HL-60/S4 (cell line): ENCODE measurements at regions not wholly inside any gene's neighbourhood (a gene's known extent, or its start where the extent isn't known, plus 50 kb on each side); places are given as distances from the start of the nearest gene placed in this dataset.

Experiments
- in situ Hi-C: fragments of 300-500 bp; cut with MboI; formaldehyde crosslinking; loops from 2 replicates; pipeline ENCODE4 v1.14.3; 2022; ENCODE audit warnings: low sequenced_read_pairs

DNA sequence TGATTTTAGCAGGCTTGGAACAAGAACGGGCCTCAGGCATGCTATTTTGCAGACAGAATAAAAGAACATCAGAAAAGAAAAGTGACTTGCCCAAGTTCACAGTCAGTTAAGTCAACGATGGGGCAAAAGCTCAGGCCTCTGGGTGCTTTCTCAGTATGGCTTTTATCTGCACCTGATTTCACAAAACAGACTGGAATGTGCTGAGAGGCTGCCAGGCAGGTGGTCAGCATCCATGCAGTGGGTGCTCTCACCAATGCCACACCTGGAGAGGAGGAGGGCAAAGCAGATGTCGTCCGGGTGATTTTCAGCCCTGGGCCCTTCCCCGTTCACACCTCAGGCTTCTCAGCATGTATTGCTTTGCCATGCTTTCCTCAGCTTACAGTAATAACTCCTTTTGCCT, 854.6 kb downstream of the RNF144A start:
- in situ Hi-C loops: no loop called here

DNA sequence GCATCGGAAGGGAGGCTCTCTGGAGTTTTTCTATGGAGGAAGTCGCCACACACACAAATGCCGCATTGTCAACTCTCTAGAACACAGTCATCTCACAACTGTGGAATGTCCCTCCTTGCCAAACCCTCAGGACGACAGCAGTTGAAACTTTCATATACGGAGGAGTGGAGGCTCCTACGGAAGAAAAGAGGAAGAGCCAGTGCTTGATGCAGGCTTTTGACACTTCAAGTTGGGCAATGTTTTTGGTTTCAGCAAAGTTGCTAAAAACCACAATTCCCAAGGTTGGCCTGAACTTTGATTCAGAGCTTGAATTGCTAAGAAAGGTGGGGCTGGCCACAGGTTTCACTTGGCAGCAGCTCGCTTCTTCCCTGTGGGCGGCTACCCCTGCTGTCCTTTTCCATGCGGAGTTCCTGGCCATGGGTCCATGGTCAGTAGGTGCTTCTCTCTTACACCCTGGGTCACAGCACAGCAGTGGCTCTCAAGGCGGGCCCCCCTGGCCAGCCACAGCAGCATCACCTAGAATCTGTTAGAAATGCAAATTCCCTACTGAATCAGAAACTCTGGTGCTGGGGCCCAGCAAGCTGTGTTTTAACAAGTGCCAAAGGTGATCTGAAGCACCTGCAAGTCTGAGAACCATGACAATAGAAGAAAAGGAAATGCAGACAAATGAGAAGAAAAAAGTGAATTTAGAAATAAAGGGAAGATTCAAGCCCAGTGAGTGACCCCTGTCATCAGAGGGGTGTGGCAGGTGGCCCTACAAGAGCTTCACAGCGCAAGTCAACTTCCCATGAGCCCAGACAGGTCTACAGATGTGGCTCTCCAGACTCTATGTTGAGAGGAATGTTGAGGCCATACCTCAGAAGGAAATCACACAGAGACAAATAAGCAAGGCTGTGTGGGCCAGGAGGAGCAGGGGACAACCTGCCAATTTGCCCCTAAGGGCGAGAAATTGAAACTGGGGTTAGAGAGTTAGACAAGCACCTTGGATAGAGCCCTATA, 856.4 kb downstream of the RNF144A start:
- in situ Hi-C loops: no loop called here

DNA sequence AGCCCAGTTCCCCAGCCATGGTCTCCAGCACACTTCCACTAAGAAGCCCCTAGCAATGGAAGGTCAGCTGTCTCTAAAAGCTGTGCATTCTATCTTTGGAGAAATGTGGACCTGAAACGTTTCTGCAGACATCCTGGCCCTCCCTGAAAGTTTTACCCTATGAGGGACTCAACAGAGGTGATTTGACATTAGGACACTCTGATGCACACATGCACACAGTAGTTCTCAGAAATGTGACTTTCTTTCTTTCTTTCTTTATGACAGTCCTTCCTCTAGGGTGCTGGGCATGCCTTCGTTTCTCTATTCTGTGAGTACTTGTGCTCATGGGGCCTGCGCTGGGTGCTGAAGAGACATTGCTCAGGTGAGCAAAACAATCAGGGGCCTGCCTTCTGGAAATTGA, 857.3 kb downstream of the RNF144A start:
- in situ Hi-C loops: no loop called here

DNA sequence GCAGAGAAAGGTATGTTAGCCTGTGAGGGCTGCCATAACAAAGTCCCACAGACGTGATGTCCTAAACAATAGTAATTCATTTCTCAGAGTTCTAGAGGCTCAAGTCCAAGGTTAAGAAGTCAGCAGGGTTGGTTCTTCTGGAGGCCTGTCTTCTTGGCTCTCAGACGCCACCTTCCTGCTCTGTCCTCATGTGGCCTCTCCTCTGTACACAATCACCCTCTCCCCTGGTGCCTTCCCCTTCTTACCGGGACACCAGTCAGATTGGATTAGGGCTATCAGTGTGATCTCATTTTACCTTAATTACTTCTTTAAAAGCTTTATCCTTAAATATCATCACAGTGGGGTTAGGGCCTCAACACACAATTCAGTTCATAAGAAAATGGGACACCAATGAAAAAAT, 860.5 kb downstream of the RNF144A start:
- in situ Hi-C loops: no loop called here

DNA sequence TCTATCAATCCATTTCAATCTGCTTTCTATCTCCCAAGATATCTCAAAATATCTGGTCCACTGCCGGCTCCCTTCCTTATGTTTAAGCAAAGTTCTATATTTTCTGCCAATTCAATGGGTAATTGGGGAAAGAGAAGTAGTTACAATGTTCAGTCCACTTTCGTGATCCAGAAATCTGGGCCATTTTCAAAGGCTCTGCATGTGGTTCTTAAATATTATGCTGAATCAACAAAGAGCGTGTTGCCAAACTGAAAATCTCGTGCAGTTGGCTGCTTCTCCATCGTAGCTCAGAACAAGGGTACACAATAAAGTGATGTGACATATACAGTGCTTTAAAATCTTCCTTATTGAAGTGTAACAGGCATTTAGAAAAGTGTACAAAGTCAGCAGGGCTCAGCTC, 863.1 kb downstream of the RNF144A start:
- in situ Hi-C loops: no loop called here

DNA sequence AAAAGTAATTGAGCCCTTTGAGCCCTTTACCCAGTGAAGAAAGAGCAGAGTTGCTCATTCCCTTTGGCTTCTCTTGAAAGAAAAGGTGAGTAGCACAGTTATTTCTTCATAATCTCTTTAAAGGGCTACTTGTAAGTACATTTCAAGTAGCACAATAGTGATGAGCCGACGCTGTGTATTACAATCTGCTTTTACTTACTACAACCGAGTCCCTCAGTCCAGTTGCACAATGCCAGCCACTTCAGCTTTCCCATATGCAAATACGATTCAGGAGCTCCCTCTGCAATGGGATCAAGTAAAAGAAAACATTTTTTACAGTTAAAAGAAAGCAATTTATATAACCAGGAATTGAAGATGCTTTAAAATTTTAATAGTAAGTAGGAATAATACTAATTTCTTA, 868.5 kb downstream of the RNF144A start:
- in situ Hi-C loops: no loop called here

DNA sequence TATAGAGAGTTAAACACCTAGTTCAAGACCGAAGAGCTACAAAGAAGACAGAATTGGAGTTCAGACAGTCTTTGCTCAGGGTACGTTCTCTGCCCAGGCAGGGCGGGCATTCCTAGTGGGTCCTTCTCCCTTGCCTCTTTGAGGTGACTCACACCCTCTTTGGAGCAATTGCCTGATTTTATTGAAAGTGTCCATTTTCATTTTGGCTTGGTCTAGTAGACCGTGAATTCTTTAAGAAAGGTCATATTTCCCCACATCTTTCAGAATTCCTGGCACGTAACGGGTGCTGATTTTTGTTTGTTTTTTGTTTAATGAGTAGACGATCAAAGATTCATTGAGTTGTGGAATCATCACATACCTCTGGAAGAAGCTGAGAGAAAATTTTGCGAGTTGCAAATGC, 871.5 kb downstream of the RNF144A start:
- in situ Hi-C loops: no loop called here

DNA sequence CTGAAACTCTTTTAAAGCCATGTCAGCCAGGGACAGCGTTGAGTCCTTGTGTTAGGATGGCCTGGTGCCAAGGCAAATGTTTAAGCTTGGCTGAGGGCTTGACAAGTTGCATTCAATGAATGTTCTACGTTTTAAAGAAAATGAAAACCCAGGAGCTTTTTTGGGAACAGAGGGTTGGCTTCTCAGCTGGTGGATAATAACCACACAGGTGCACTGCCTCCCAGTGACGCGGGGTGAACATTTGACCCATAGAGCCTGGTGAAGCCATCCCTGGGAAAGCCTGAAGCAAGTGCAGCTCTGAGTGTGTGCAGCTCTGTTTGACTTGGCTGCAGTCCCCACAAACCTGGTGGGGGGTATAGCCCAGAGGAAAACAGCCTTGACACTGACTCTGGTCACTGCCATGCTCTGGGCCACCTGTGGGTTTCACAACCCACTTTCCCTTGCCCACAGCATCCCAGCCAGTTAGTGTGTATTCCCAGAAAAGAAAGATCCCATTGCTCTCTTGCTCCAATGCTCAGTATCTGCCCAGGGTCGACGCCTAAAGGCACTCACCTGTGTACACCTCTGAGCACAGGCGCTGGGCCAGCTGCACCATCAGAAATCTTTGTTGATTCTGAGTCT, 874.9 kb downstream of the RNF144A start:
- in situ Hi-C loops: no loop called here

DNA sequence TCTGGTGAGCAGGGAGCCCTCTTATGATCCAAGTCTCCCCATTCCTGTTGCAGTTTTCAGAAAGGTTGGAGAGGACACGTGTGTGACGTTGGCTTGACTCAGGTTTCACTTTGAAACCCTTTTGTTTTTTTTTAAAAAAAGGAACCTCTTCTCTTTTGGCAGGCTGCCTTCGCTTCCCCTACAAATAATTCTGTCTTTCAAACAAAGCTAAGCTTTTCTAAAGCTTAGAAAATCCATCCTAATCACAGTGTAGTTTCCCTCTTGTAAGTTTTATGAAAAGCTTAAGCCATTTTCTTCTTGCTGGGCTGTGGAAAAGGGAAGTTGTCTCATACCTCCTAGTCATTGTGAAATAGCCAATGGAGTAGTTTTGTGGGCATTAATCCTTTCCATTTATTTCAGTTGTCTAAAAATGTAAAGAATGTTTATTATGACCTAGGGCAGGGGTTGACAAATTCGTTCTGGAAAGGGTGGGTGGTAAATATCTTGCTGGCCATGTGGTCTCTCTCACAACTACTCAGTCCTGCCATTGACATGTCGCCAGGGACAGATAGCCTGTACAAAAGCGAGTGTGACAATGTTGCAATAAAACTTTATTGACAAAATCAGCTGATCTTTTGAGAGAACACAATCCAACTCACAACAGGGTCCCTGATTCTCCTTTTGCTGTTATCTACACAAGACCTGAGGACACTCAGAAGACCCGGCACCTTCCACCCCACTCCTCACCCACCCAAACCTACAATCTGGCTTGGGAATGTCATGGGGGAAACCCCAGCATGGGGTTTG, 878.8 kb downstream of the RNF144A start:
- in situ Hi-C loops: no loop called here

DNA sequence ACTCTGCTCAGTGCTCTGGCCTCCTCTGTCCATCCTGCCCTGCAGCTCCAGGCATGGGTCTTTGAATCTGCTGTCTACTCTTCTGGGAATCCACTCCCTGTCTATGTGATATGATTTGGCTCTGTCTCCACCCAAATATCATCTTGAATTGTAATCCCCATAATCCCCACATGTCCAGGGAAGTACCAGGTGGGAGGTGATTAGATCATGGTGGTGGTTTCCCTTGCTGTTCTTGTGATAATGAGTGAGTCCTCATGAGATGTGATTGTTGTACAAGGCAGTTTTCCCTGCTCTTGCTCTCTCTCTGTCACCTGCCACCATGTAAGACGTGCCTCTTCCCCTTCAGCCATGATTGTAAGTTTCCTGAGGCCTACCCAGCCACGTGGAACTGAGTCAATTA, 881.8 kb upstream of the ID2 start:
- in situ Hi-C loops: no loop called here

DNA sequence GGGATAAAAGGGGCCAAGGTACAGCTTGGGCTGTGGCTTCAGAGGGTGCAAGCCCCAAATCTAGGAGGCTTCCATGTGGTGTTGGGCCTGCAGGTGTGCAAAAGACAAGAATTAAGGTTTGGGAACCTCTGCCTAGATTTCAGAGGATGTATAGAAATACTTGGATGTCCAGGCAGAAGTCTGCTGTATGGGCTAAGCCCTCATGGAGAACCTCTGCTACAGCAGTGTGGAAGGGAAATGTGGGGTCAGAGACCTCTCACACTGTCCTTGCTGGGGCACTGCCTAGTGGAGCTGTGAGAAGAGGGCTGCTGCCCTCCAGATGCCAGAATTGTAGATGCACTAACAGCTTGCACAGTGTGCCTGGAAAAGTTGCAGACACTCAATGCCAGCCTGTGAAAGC, 880.6 kb upstream of the ID2 start:
- in situ Hi-C loops: no loop called here

DNA sequence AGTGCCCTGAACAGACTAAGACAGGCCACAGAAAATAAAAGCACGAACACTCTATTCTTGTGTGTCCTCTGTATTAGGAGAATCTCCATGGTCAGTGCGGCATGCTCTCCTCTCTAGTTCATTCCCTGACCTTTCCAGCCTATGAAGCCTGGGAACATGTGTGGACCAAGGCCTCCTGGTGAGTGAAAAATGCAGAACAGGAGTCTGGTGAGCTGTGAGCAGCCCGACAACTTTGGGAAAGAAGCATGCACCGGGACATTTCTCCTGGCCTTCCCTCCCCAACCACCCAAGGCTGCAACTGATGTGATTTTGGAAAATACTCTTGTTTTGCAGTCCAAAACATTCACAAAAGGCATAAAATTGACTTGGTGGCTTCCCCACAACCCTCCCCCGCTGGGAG, 878.3 kb upstream of the ID2 start:
- in situ Hi-C loops: no loop called here

DNA sequence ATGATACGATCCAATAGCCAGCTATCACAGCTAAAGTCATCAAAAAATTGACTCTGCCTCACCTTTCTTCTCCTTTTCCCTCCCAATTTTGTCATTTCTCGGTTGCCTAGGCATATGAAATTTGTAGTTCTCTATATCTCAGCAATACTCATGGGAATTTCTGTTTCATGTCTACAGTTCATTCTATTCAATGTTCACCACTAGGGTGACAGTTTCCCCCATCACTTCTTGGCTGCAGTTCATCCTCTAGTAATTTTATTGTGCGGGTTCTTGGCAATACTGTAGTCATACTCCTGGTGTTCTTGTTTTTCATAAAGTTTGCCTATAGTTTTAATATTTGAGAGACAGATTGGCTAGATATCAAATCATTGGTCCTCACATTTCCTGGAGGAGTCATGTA, 872.2 kb upstream of the ID2 start:
- in situ Hi-C loops: no loop called here

DNA sequence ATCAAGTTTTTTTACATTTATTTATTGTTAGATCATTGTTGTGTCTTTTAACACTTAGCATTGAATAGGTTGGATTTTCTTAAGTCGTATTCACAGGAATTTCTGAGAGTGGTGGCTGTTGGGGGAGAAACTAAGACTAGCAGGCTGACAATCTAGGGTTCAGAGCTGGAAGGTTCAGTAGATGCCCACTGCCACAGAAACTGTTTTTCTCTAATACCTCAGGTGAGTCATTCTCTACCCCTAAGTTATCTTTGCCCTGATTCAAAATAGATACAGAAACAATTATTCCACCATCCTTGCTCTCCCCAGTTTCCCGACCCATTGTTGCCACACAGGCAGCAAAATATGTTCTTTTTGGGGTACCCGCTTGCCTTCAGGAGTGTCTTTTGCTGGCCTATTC, 870.8 kb upstream of the ID2 start:
- in situ Hi-C loops: no loop called here

DNA sequence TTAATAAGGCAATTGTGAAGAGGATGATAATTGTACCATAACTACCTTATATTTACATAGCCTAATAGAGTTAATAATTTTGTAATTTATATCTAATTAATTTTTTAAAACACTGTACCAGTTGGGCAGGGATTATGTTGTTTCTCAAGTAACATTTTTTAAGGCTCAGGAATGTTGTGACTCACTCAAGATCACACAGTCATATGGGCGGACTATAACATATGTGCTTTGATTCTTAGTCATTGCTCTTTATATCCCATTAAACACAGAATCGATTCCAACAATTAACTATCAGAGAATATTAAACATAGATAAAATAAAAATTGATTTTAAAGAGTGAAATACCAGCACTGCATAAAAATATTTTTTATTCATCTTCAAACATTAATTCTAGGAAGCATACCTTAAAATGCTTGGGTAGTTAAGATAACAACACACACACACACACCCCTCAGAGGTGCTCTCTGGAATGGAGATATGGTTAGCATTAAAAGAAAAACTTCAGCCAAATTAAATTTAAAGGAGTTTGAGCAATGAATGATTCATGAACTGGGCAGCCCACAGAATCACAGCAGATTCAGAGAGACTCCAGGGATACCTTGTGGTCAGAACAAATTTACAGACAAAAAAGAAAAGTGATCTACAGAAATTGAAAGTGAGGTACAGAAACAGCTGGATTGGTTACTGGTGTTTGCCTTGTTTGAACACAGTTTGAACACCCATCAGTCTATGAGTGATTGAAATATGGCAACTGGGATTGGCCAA, 869.4 kb upstream of the ID2 start:
- in situ Hi-C loops: no loop called here

DNA sequence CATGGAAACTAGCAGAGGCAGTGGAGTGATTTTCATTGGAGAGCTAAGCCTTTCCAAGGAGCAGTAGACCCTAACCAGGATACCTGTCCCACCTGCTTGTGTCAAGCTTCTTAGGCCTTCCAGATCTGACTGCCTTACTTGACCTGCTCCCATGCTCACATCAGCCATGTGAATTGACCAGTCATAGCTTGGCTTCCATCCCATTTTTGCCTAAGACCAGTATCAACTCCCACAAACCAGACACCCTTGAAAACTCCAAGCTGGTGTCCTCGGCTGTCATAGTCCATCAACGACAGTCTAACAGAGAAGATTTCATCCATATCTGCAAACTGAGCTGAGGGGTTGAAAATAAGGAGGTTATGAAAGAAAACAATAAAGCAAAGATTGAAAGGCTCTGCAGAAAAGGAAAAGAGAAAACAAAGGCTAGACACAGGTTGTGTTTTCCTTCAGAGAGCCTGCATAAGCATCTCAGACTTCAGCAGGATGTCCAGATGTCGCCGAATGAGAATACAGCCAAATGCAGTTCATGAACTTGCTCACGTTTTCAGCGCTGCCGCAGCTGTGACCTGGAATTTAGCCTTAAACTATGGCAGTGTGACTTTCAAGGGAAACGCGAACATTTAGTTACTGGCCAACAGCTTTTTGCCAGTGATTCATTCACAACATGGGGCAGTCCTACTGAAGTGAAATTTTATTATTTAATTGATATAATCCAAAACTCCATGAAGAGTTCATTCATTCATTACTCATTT, 868.1 kb upstream of the ID2 start:
- in situ Hi-C loops: no loop called here

DNA sequence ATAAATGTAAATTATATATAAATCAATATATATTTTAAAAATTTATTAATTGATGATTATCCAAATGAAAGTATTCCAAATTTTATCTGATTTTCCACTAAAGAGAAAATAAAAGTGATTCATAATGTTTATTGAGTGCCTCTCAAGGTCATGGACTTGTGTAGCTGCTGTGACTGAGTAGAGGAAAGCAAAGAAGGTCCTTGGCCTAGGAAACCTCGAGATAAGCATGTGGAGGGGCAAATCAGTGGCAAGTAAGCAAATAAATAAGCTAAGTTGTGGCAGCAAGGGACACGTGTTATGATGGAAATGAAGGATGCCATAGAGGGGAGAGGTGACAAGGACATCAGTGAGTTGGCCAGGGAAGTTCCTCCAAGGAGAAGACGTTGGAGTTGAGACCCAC, 866.1 kb upstream of the ID2 start:
- in situ Hi-C loops: no loop called here

DNA sequence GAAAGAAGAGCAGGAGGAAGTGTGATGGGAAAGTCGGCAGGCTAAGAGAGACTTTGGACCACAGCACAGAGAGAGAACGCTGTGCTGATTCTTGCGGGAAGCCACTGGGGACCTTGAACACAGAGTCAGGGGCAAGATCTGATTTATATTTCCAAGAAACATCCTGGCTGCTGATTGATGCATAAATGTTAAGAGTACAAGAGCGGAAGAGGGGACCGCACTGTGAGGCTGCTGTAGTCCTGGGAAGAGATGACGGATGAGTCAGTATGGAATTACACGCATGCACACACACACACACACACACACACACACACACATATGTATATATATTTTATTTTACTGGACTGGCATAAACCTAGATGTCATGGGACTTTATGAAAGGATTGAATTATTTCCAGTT, 865.6 kb upstream of the ID2 start:
- in situ Hi-C loops: no loop called here

DNA sequence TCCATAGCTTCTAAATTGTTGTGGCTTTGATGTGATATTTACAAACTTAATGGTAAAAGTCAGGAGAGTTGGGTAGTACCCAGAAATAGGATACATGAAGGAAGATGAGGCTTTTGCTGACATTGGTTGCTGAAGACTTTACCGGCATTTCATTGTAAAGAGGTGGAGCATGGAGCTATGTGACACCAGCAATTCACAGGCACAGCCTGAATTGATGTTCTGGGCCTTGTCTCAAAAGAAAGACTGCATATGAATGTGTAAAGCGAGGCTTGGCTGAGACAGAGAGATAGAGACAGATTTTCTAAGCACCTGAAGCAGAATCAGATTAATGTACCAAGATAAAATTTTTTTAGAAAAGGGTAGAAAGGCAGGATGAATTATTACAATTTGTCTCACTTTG, 864.9 kb upstream of the ID2 start:
- in situ Hi-C loops: no loop called here

DNA sequence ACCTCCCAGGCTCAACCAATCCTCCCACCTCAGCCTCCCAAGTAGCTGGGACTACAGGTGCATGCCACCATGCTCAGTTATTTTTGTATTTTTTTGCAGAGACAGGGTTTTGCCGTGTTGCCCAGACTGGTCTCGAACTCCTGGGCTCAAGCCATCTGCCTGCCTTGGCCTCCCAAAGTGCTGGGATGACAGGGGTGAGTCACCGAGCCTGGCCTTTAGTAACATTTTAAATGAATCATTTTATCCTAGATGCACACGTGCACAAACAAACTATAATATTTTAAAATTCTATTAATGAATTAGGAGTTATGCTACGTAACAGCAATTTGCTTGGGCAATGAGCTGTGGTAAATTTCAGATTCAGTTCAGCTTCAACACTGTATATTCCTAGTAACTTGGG, 862.5 kb upstream of the ID2 start:
- in situ Hi-C loops: no loop called here
